ENCODE measurements at regions not wholly inside any gene's neighbourhood (a gene's known extent, or its start where the extent isn't known, plus 50 kb on each side); places are given as distances from the start of the nearest gene placed in this dataset.

GRCh38 chr2:221741496-221742211 lies 169.6 kb upstream of the EPHA4 start:
- TF ChIP-seq CTCF (IDR thresholded peaks at IDR 0.05; ENCODE audit: low read depth, low read length), result no peak
- TF ChIP-seq EZH2phosphoT487 (IDR thresholded peaks at IDR 0.05; ENCODE audit: low read depth), result no peak
